ENCODE measurements at regions not wholly inside any gene's neighbourhood (a gene's known extent, or its start where the extent isn't known, plus 50 kb on each side); places are given as distances from the start of the nearest gene placed in this dataset.

GRCh38 chr1:221294242-221294641 lies 415.0 kb downstream of the HLX start:
- Mint-ChIP-seq H3K4me3 (ENCODE audit: unreplicated experiment) (no peak overlapping the region), H3K36me3 (ENCODE audit: low read depth) (no peaks in the 10 kb centered on the region), H3K9me3 (ENCODE audit: low read depth) (no peaks in the 10 kb centered on the region), H3K4me1 (ENCODE audit: low read depth) (no peaks in the 10 kb centered on the region), H3K27ac (ENCODE audit: unreplicated experiment) (no peak overlapping the region), H3K27me3 (ENCODE audit: low read depth) (peaks cover 18% of the 10 kb centered on the region)
- no peak for TF ChIP-seq CTCF (IDR thresholded peaks at IDR 0.05)
- DNase-seq (ENCODE audit: low spot score): no peak

GRCh38 chr1:221302357-221302756 lies 423.1 kb downstream of the HLX start:
- Mint-ChIP-seq H3K27ac (ENCODE audit: unreplicated experiment) (no peak overlapping the region), H3K36me3 (ENCODE audit: low read depth) (no peaks in the 10 kb centered on the region), H3K9me3 (ENCODE audit: low read depth) (no peaks in the 10 kb centered on the region), H3K27me3 (ENCODE audit: low read depth) (peaks cover 23% of the 10 kb centered on the region), H3K4me3 (ENCODE audit: unreplicated experiment) (no peak overlapping the region), H3K4me1 (ENCODE audit: low read depth) (no peaks in the 10 kb centered on the region)
- DNase-seq (ENCODE audit: low spot score): no peak
- no peak for TF ChIP-seq CTCF (IDR thresholded peaks at IDR 0.05)

- DNase-seq (ENCODE audit: low spot score): no peak
- no peak for TF ChIP-seq CTCF (IDR thresholded peaks at IDR 0.05)
- Mint-ChIP-seq H3K4me1 (ENCODE audit: low read depth) (no peaks in the 10 kb centered on the region), H3K4me3 (ENCODE audit: unreplicated experiment) (no peak overlapping the region), H3K27me3 (ENCODE audit: low read depth) (peaks cover 25% of the 10 kb centered on the region), H3K27ac (ENCODE audit: unreplicated experiment) (no peak overlapping the region), H3K36me3 (ENCODE audit: low read depth) (no peaks in the 10 kb centered on the region), H3K9me3 (ENCODE audit: low read depth) (no peaks in the 10 kb centered on the region)
Observed at GRCh38 chr1:221302810-221303209, 423.6 kb downstream of the HLX start.

- H3K4me1 Mint-ChIP-seq (ENCODE audit: low read depth): no peaks in the 10 kb centered on the region
- no peaks in the 10 kb centered on the region for H3K9me3 Mint-ChIP-seq (ENCODE audit: low read depth)
- H3K27ac Mint-ChIP-seq (ENCODE audit: unreplicated experiment): no peak overlapping the region
- no peak overlapping the region for H3K4me3 Mint-ChIP-seq (ENCODE audit: unreplicated experiment)
- peaks cover 26% of the 10 kb centered on the region for H3K27me3 Mint-ChIP-seq (ENCODE audit: low read depth)
- no peaks in the 10 kb centered on the region for H3K36me3 Mint-ChIP-seq (ENCODE audit: low read depth)
- TF ChIP-seq CTCF (IDR thresholded peaks at IDR 0.05): no peak
- no peak for DNase-seq (ENCODE audit: low spot score)
Observed at GRCh38 chr1:221303623-221304022, 424.4 kb downstream of the HLX start.

- H3K9me3 Mint-ChIP-seq (ENCODE audit: low read depth): no peaks in the 10 kb centered on the region
- DNase-seq (ENCODE audit: low spot score): no peak
- TF ChIP-seq CTCF (IDR thresholded peaks at IDR 0.05): no peak
Observed at GRCh38 chr1:221306239-221306638, 427.0 kb downstream of the HLX start.

More at GRCh38 chr1:221306239-221306638, 427.0 kb downstream of the HLX start:
- Mint-ChIP-seq H3K27ac (ENCODE audit: unreplicated experiment) (no peak overlapping the region), H3K36me3 (ENCODE audit: low read depth) (no peaks in the 10 kb centered on the region), H3K27me3 (ENCODE audit: low read depth) (peaks cover 35% of the 10 kb centered on the region), H3K4me1 (ENCODE audit: low read depth) (no peaks in the 10 kb centered on the region), H3K4me3 (ENCODE audit: unreplicated experiment) (no peak overlapping the region)
